IMR-90 (cell line): ENCODE measurements at regions not wholly inside any gene's neighbourhood (a gene's known extent, or its start where the extent isn't known, plus 50 kb on each side); places are given as distances from the start of the nearest gene placed in this dataset.

ENCODE experiments used
- ATAC-seq: fragments of 200-7000 bp; cut with Tn5 transposase; 2 replicates; pipeline ENCODE4 v1.9.1; 2020; ENCODE audit warnings: low read depth, mild to moderate bottlenecking, moderate library complexity
- BruUV-seq: library from RNA; stranded (reverse); fragments of 400-500 nt; replicated peaks from 2 replicates; lab custom pipeline; 2021; lab: Mats Ljungman, UMichigan
- CTCF ChIA-PET: fragments of 300-600 bp; formaldehyde crosslinking; extraction: SDS; loops from one replicate; lab custom pipeline; 2021; ENCODE audit warnings: antibody characterized with exemption; lab: Yijun Ruan, JAX
- POLR2A ChIA-PET: fragments of 300-600 bp; sonication (Branson Sonifier 250); formaldehyde crosslinking; loops from one replicate; lab custom pipeline; 2022; ENCODE audit warnings: antibody characterized with exemption; ENCODE audit not compliant: unreplicated experiment; lab: Charles Lee
- DNase-seq: peaks from one replicate; pipeline ENCODE4 v3.0.0; 2013
- H2AFZ ChIP-seq: replicated peaks from 2 replicates; pipeline ENCODE3; 2013; ENCODE audit warnings: low read length, mild to moderate bottlenecking; ENCODE audit not compliant: poor library complexity
- H2AK5ac ChIP-seq: 2 replicates; pipeline ENCODE4 v1.6.1; 2013; ENCODE audit warnings: low read depth, low read length, inconsistent platforms
- H2AK9ac ChIP-seq: replicated peaks from 2 replicates; pipeline ENCODE3; 2013; ENCODE audit warnings: mild to moderate bottlenecking, low read depth, low read length, moderate library complexity; ENCODE audit not compliant: poor library complexity
- H2BK120ac ChIP-seq: 2 replicates; pipeline ENCODE4 v1.6.1; 2013; ENCODE audit warnings: low read depth, low read length, inconsistent platforms
- H2BK15ac ChIP-seq: 3 replicates; pipeline ENCODE4 v1.6.1; 2013; ENCODE audit warnings: low read depth, low read length, inconsistent platforms
- H2BK20ac ChIP-seq: 2 replicates; pipeline ENCODE4 v1.6.1; 2013; ENCODE audit warnings: low read depth, mild to moderate bottlenecking, inconsistent platforms, low read length, moderate library complexity
- H2BK5ac ChIP-seq: 2 replicates; pipeline ENCODE4 v1.6.1; 2013; ENCODE audit warnings: mild to moderate bottlenecking, low read depth, low read length, inconsistent platforms; ENCODE audit not compliant: poor library complexity, severe bottlenecking
- H3K14ac ChIP-seq: replicated peaks from 2 replicates; pipeline ENCODE4 v1.6.1; 2013; ENCODE audit warnings: low read depth, low read length, inconsistent platforms
- H3K18ac ChIP-seq: 2 replicates; pipeline ENCODE4 v1.6.1; 2013; ENCODE audit warnings: low read depth, low read length, control low read depth
- H3K23ac ChIP-seq: 2 replicates; pipeline ENCODE4 v1.6.1; 2013; ENCODE audit warnings: low read depth, low read length, inconsistent platforms
- H3K27ac ChIP-seq: 2 replicates; pipeline ENCODE4 v1.5.1; 2013; ENCODE audit warnings: mild to moderate bottlenecking, control low read depth, low read length; ENCODE audit not compliant: insufficient read depth
- H3K27me3 ChIP-seq: 2 replicates; pipeline ENCODE4 v1.6.1; 2013; ENCODE audit warnings: low read length; ENCODE audit not compliant: control insufficient read depth, insufficient read depth
- H3K36me3 ChIP-seq: 2 replicates; pipeline ENCODE4 v1.6.1; 2013; ENCODE audit warnings: low read length, mixed read lengths; ENCODE audit not compliant: control insufficient read depth, insufficient read depth
- H3K4ac ChIP-seq: 2 replicates; pipeline ENCODE4 v1.6.1; 2013; ENCODE audit warnings: low read depth, low read length, inconsistent platforms
- H3K4me1 ChIP-seq: 2 replicates; pipeline ENCODE4 v1.6.1; 2013; ENCODE audit warnings: low read length, mixed read lengths; ENCODE audit not compliant: control insufficient read depth, insufficient read depth
- H3K4me2 ChIP-seq: 2 replicates; pipeline ENCODE4 v1.6.1; 2013; ENCODE audit warnings: low read depth, mild to moderate bottlenecking, control low read depth, low read length, moderate library complexity
- H3K4me3 ChIP-seq: 2 replicates; pipeline ENCODE4 v1.5.1; 2013; ENCODE audit warnings: low read depth, mild to moderate bottlenecking, control low read depth, low read length, moderate library complexity; ENCODE audit not compliant: insufficient read depth
- H3K56ac ChIP-seq: 2 replicates; pipeline ENCODE4 v1.6.1; 2013; ENCODE audit warnings: low read length, inconsistent platforms; ENCODE audit not compliant: insufficient read depth; ENCODE audit errors: extremely low read depth
- H3K79me1 ChIP-seq, 2 experiments: 2 replicates each; pipeline ENCODE4 v1.6.1; 2013; ENCODE audit warnings: low read length in 2 of 2, inconsistent platforms in 1 of 2, low read depth in 1 of 2
- H3K9ac ChIP-seq: 2 replicates; pipeline ENCODE4 v1.6.1; 2013; ENCODE audit warnings: low read depth, low read length, control low read depth
- H3K9me1 ChIP-seq: 2 replicates; pipeline ENCODE4 v1.6.1; 2013; ENCODE audit warnings: low read length, inconsistent platforms; ENCODE audit not compliant: insufficient read depth
- H3K9me3 ChIP-seq: 2 replicates; pipeline ENCODE4 v1.6.1; 2013; ENCODE audit warnings: low read length; ENCODE audit not compliant: control insufficient read depth, insufficient read depth
- H4K20me1 ChIP-seq: 2 replicates; pipeline ENCODE4 v1.6.1; 2013; ENCODE audit warnings: low read length, inconsistent platforms; ENCODE audit not compliant: insufficient read depth
- H4K5ac ChIP-seq: 2 replicates; pipeline ENCODE4 v1.6.1; 2013; ENCODE audit warnings: mild to moderate bottlenecking, low read depth, low read length, control low read depth
- H4K8ac ChIP-seq, 2 experiments: 2 replicates each; pipeline ENCODE4 v1.6.1; 2013; ENCODE audit warnings: low read depth in 2 of 2, low read length in 2 of 2, control low read depth in 1 of 2, inconsistent platforms in 1 of 2
- H4K91ac ChIP-seq: 2 replicates; pipeline ENCODE4 v1.6.1; 2013; ENCODE audit warnings: low read depth, low read length, inconsistent platforms; ENCODE audit not compliant: insufficient read depth
- BHLHE40 ChIP-seq: fragments of 150-350 bp; IDR thresholded peaks from 2 replicates; pipeline ENCODE4 v1.6.1; 2016; ENCODE audit warnings: mild to moderate bottlenecking, low read depth, low read length
- CEBPB ChIP-seq: IDR thresholded peaks from 2 replicates; pipeline ENCODE4 v1.6.1; 2012; ENCODE audit warnings: low read depth, low read length, improper control_type of control experiment
- CHD1 ChIP-seq: IDR thresholded peaks from 2 replicates; pipeline ENCODE4 v1.6.1; 2012; ENCODE audit warnings: low read depth, low read length, improper control_type of control experiment
- CTCF ChIP-seq: conservative IDR thresholded peaks from 2 replicates; pipeline ENCODE4 v1.5.1; 2012; ENCODE audit warnings: mild to moderate bottlenecking, low read depth, low read length, improper control_type of control experiment
- ELK1 ChIP-seq: fragments of 150-350 bp; IDR thresholded peaks from 2 replicates; pipeline ENCODE4 v1.6.1; 2016; ENCODE audit warnings: low read depth, mild to moderate bottlenecking, low read length, moderate library complexity, borderline replicate concordance
- FOS ChIP-seq: fragments of 150-350 bp; IDR thresholded peaks from 2 replicates; pipeline ENCODE4 v1.6.1; 2016; ENCODE audit warnings: low read depth, low read length
- MAFK ChIP-seq: IDR thresholded peaks from 2 replicates; pipeline ENCODE4 v1.6.1; 2012; ENCODE audit warnings: low read depth, low read length, improper control_type of control experiment
- MAZ ChIP-seq: IDR thresholded peaks from 2 replicates; pipeline ENCODE4 v1.6.1; 2012; ENCODE audit warnings: low read depth, mild to moderate bottlenecking, low read length, improper control_type of control experiment, moderate library complexity, borderline replicate concordance
- MXI1 ChIP-seq: IDR thresholded peaks from 2 replicates; pipeline ENCODE4 v1.6.1; 2012; ENCODE audit warnings: low read depth, mild to moderate bottlenecking, low read length, moderate library complexity, borderline replicate concordance
- NFE2L2 ChIP-seq: fragments of 150-350 bp; IDR thresholded peaks from 2 replicates; pipeline ENCODE4 v1.6.1; 2016; ENCODE audit warnings: low read depth, mild to moderate bottlenecking, low read length
- POLR2A ChIP-seq: IDR thresholded peaks from 2 replicates; pipeline ENCODE4 v1.6.1; 2012; ENCODE audit warnings: mild to moderate bottlenecking, low read depth, low read length
- RAD21 ChIP-seq: IDR thresholded peaks from 2 replicates; pipeline ENCODE4 v1.6.1; 2012; ENCODE audit warnings: low read length, improper control_type of control experiment
- RCOR1 ChIP-seq: IDR thresholded peaks from 2 replicates; pipeline ENCODE4 v1.6.1; 2012; ENCODE audit warnings: mild to moderate bottlenecking, low read length, improper control_type of control experiment; ENCODE audit not compliant: insufficient replicate concordance
- RFX5 ChIP-seq: IDR thresholded peaks from 2 replicates; pipeline ENCODE4 v1.8.0; 2012; ENCODE audit warnings: low read depth, mild to moderate bottlenecking, low read length, moderate library complexity
- SMC3 ChIP-seq: fragments of 150-350 bp; IDR thresholded peaks from 2 replicates; pipeline ENCODE4 v1.6.1; 2016; ENCODE audit warnings: low read depth, mild to moderate bottlenecking, antibody characterized with exemption, low read length, moderate library complexity
- USF2 ChIP-seq: fragments of 150-350 bp; IDR thresholded peaks from 2 replicates; pipeline ENCODE4 v1.6.1; 2017; ENCODE audit warnings: mild to moderate bottlenecking, antibody characterized with exemption, low read length, low read depth
- WGBS, 2 experiments: methylation state at CpG; one replicate each; pipeline versions ENCODE4 v1.1.5 to v1.1.7; 2013; ENCODE audit warnings: missing lambda C conversion rate in 2 of 2; ENCODE audit not compliant: insufficient read length in 1 of 2; ENCODE audit errors: extremely low coverage in 2 of 2; 5-methylcytosine and 5-hydroxymethylcytosine counted together
- dilution Hi-C: fragments of 300-500 bp; cut with HindIII; formaldehyde crosslinking; loops from one replicate; pipeline ENCODE4 v1.14.3; 2018; ENCODE audit warnings: low sequenced_read_pairs; ENCODE audit not compliant: unreplicated experiment
- in situ Hi-C: fragments of 300-500 bp; cut with MboI; formaldehyde crosslinking; loops from 3 replicates; pipeline ENCODE4 v1.14.3; 2019; ENCODE audit warnings: low sequenced_read_pairs, inconsistent platforms, mixed read lengths
- intact Hi-C: fragments of 100-400 bp; cut with micrococcal nuclease; formaldehyde crosslinking; loops from 2 replicates; pipeline ENCODE4 v1.10.0; 2022

GRCh38 chr2:220871909-220872308, 700.2 kb downstream of the EPHA4 start:
- H3K27ac ChIP-seq: no peak overlapping the region
- POLR2A ChIA-PET: interaction anchor here (0.6 kb wide), 1 partner anchor 132 kb away, joined by 3 read pairs; no protein-coding TSS in a partner anchor
- no peak overlapping the region for H3K56ac ChIP-seq
- H4K5ac ChIP-seq: no peak overlapping the region
- H4K8ac ChIP-seq: no peak overlapping the region
- H3K9ac ChIP-seq: no peak overlapping the region
- no peak overlapping the region for H3K4me2 ChIP-seq
- dilution Hi-C loops: no loop called here
- H2BK120ac ChIP-seq: no peak overlapping the region
- CTCF ChIA-PET: interaction anchor here (0.6 kb wide), 1 partner anchor 70 kb away, joined by 5 read pairs; no protein-coding TSS in a partner anchor
- in situ Hi-C loops: no loop called here
- H2BK15ac ChIP-seq: no peak overlapping the region
- H3K36me3 ChIP-seq: no peaks in the 10 kb centered on the region
- H2AFZ ChIP-seq: no peak overlapping the region
- no peaks in the 10 kb centered on the region for H3K79me1 ChIP-seq
- H3K9me3 ChIP-seq: no peaks in the 10 kb centered on the region
- H2AK5ac ChIP-seq: no peak overlapping the region
- H3K4me1 ChIP-seq: no peaks in the 10 kb centered on the region
- DNase-seq: no peak
- 93% methylated on average over 2 of the region's 6 CpGs; no CpG with 5 or more reads in 1 of the 2 experiments for WGBS, 2 experiments
- H3K14ac ChIP-seq: no peak overlapping the region
- H3K23ac ChIP-seq: no peak overlapping the region
- H2BK20ac ChIP-seq: no peak overlapping the region
- no peaks in the 10 kb centered on the region for H3K9me1 ChIP-seq
- no peak overlapping the region for H2BK5ac ChIP-seq
- H3K18ac ChIP-seq: no peak overlapping the region
- no peak overlapping the region for H3K4me3 ChIP-seq
- H4K91ac ChIP-seq: no peak overlapping the region
- intact Hi-C loops: no loop called here
- H4K20me1 ChIP-seq: no peaks in the 10 kb centered on the region
- no peak overlapping the region for H3K4ac ChIP-seq
- no peaks in the 10 kb centered on the region for H3K27me3 ChIP-seq
- TF ChIP-seq RFX5: no peak
- no peak for TF ChIP-seq CHD1
- no peak for TF ChIP-seq SMC3
- no peak for TF ChIP-seq MAFK
- no peak for TF ChIP-seq POLR2A
- no peak for TF ChIP-seq RAD21
- no peak for TF ChIP-seq ELK1
- TF ChIP-seq CEBPB: no peak
- no peak for TF ChIP-seq RCOR1
- no peak for TF ChIP-seq CTCF
- TF ChIP-seq BHLHE40: no peak
- TF ChIP-seq USF2: no peak
- no peak for TF ChIP-seq MAZ
- no peak for TF ChIP-seq MXI1
- TF ChIP-seq NFE2L2: no peak
- no peak for TF ChIP-seq FOS
- BruUV-seq: no TSS peak
- H2AK9ac ChIP-seq: no peak overlapping the region
- ATAC-seq: no peak
